ENCODE measurements at regions not wholly inside any gene's neighbourhood (a gene's known extent, or its start where the extent isn't known, plus 50 kb on each side); places are given as distances from the start of the nearest gene placed in this dataset.

GRCh38 chr4:55758066-55758465 lies 61.5 kb upstream of the EXOC1L start:
- 69 to 74% (median 73%) methylated on average over 2 of the region's 2 CpGs for WGBS, 4 donors

GRCh38 chr4:55758570-55758969 lies 61.0 kb upstream of the EXOC1L start:
- Histone ChIP-seq H3K9me3 (no peaks in the 10 kb centered on the region), H3K36me3 (no peaks in the 10 kb centered on the region), H3K27me3 (no peaks in the 10 kb centered on the region), H3K27ac (no peak overlapping the region), H3K4me3 (no peak overlapping the region), H3K4me1 (no peaks in the 10 kb centered on the region)
- peak; percentile 42 to 76 (median 54) for ATAC-seq
- TF ChIP-seq POLR2A (IDR thresholded peaks at IDR 0.05): no peak
- TF ChIP-seq CTCF (IDR thresholded peaks at IDR 0.05): no peak
- peak in 1 of 5 donors; percentile 22 for DNase-seq
- intact Hi-C loops (cut with DNase I): no loop called here
- 65 to 71% (median 70%) methylated on average over 3 to 4 of the region's 4 CpGs for WGBS, 4 donors

More at GRCh38 chr4:55758066-55758465, 61.5 kb upstream of the EXOC1L start:
- Histone ChIP-seq H3K27ac (no peak overlapping the region), H3K9me3 (no peaks in the 10 kb centered on the region), H3K36me3 (no peaks in the 10 kb centered on the region), H3K27me3 (no peaks in the 10 kb centered on the region), H3K4me1 (no peaks in the 10 kb centered on the region), H3K4me3 (no peak overlapping the region)
- intact Hi-C loops (cut with DNase I): no loop called here
- TF ChIP-seq CTCF (IDR thresholded peaks at IDR 0.05) (no peak), POLR2A (IDR thresholded peaks at IDR 0.05) (no peak)
- DNase-seq (no peak), ATAC-seq (no peak)

- Histone ChIP-seq H3K36me3 (no peaks in the 10 kb centered on the region), H3K4me1 (no peaks in the 10 kb centered on the region), H3K4me3 (no peak overlapping the region), H3K27me3 (no peaks in the 10 kb centered on the region), H3K27ac (no peak overlapping the region), H3K9me3 (no peaks in the 10 kb centered on the region)
- 63 to 72% (median 71%) methylated on average over 3 of the region's 3 CpGs for WGBS, 4 donors
- intact Hi-C loops (cut with DNase I): no loop called here
- ATAC-seq (no peak), DNase-seq (no peak)
- no peak for TF ChIP-seq CTCF (IDR thresholded peaks at IDR 0.05)
- TF ChIP-seq POLR2A (IDR thresholded peaks at IDR 0.05): no peak
Observed at GRCh38 chr4:55762819-55763218, 56.8 kb upstream of the EXOC1L start.

GRCh38 chr4:55763996-55764395 lies 55.6 kb upstream of the EXOC1L start:
- TF ChIP-seq POLR2A (IDR thresholded peaks at IDR 0.05) (no peak), CTCF (IDR thresholded peaks at IDR 0.05) (no peak)
- Histone ChIP-seq H3K4me1 (no peaks in the 10 kb centered on the region), H3K27ac (no peak overlapping the region), H3K36me3 (no peaks in the 10 kb centered on the region), H3K27me3 (no peaks in the 10 kb centered on the region), H3K4me3 (no peak overlapping the region), H3K9me3 (no peaks in the 10 kb centered on the region)
- intact Hi-C loops (cut with DNase I): no loop called here
- DNase-seq (no peak), ATAC-seq (no peak)
- 91 to 95% (median 92%) methylated on average over 2 of the region's 2 CpGs for WGBS, 4 donors

Measured in heart left ventricle (tissue), 16 donors.